ENCODE measurements at regions not wholly inside any gene's neighbourhood (a gene's known extent, or its start where the extent isn't known, plus 50 kb on each side); places are given as distances from the start of the nearest gene placed in this dataset.

DNA sequence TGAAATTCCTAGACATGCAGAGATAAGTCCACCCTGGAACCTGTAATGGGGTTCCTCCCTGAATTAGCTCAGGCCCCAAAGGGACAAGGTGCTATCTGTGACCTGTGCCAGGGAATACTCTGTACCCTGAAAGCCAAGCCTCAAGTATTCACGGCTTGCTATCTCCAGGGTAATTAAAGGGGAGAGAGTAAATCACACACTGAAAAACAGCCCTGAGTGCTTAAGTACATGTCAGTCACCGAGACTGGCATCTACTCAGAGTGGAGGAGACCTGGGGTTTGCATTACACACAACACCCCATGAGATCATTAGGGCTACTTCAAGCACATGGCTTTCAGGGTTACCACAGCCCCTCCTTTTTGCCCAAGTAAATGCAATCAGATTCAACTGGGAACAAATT, 188.1 kb downstream of the CD83 start:
- TF ChIP-seq POLR2AphosphoS5 (IDR thresholded peaks at IDR 0.05) (peak; percentile 82), EP300 (conservative IDR thresholded peaks at IDR 0.05; ENCODE audit: poor library complexity, severe bottlenecking) (peak; percentile 82), SMC3 (conservative IDR thresholded peaks at IDR 0.05; ENCODE audit: poor library complexity) (no peak), TAF1 (IDR thresholded peaks at IDR 0.05; ENCODE audit: low read depth) (no peak), EZH2 (IDR thresholded peaks at IDR 0.05; ENCODE audit: borderline replicate concordance, insufficient read depth, low read length, poor library complexity, severe bottlenecking) (no peak), RAD21 (conservative IDR thresholded peaks at IDR 0.05) (no peak), MXI1 (conservative IDR thresholded peaks at IDR 0.05; ENCODE audit: poor library complexity, severe bottlenecking) (no peak)
- TF ChIP-seq, protein P1, sequence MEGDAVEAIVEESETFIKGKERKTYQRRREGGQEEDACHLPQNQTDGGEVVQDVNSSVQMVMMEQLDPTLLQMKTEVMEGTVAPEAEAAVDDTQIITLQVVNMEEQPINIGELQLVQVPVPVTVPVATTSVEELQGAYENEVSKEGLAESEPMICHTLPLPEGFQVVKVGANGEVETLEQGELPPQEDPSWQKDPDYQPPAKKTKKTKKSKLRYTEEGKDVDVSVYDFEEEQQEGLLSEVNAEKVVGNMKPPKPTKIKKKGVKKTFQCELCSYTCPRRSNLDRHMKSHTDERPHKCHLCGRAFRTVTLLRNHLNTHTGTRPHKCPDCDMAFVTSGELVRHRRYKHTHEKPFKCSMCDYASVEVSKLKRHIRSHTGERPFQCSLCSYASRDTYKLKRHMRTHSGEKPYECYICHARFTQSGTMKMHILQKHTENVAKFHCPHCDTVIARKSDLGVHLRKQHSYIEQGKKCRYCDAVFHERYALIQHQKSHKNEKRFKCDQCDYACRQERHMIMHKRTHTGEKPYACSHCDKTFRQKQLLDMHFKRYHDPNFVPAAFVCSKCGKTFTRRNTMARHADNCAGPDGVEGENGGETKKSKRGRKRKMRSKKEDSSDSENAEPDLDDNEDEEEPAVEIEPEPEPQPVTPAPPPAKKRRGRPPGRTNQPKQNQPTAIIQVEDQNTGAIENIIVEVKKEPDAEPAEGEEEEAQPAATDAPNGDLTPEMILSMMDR (IDR thresholded peaks at IDR 0.05; ENCODE audit: poor library complexity, severe bottlenecking) = no peak
- TF ChIP-seq, protein P2, sequence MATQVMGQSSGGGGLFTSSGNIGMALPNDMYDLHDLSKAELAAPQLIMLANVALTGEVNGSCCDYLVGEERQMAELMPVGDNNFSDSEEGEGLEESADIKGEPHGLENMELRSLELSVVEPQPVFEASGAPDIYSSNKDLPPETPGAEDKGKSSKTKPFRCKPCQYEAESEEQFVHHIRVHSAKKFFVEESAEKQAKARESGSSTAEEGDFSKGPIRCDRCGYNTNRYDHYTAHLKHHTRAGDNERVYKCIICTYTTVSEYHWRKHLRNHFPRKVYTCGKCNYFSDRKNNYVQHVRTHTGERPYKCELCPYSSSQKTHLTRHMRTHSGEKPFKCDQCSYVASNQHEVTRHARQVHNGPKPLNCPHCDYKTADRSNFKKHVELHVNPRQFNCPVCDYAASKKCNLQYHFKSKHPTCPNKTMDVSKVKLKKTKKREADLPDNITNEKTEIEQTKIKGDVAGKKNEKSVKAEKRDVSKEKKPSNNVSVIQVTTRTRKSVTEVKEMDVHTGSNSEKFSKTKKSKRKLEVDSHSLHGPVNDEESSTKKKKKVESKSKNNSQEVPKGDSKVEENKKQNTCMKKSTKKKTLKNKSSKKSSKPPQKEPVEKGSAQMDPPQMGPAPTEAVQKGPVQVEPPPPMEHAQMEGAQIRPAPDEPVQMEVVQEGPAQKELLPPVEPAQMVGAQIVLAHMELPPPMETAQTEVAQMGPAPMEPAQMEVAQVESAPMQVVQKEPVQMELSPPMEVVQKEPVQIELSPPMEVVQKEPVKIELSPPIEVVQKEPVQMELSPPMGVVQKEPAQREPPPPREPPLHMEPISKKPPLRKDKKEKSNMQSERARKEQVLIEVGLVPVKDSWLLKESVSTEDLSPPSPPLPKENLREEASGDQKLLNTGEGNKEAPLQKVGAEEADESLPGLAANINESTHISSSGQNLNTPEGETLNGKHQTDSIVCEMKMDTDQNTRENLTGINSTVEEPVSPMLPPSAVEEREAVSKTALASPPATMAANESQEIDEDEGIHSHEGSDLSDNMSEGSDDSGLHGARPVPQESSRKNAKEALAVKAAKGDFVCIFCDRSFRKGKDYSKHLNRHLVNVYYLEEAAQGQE (IDR thresholded peaks at IDR 0.05; ENCODE audit: borderline replicate concordance) = peak; percentile 51
